Body of pancreas (tissue), 4 donors: ENCODE measurements at regions not wholly inside any gene's neighbourhood (a gene's known extent, or its start where the extent isn't known, plus 50 kb on each side); places are given as distances from the start of the nearest gene placed in this dataset.

Experiments used
- ATAC-seq: fragments of 150-250 bp; one replicate; pipeline ENCODE4 v1.9.1; 2016
- DNase-seq, 4 donors: peaks; one replicate each; pipeline ENCODE4 v3.0.0-alpha.2; 2019
- H3K27ac ChIP-seq, 4 donors: fragments of 200-600 bp; sonication (generic); 1 replicate in 3 of 4; 2 replicates in 1 of 4; pipeline versions ENCODE4 v1.5.1 to v1.6.1; 2016 to 2019; ENCODE audit warnings: mild to moderate bottlenecking in 1 of 4, mixed read lengths in 1 of 4, moderate library complexity in 1 of 4
- H3K27me3 ChIP-seq, 2 donors: fragments of 200-600 bp; sonication (generic); one replicate each; pipeline ENCODE4 v1.6.0; 2016; ENCODE audit warnings: mild to moderate bottlenecking in 1 of 2
- H3K36me3 ChIP-seq, 2 donors: fragments of 200-600 bp; sonication (generic); replicated peaks in 1 of 2; 2 replicates each; pipeline ENCODE4 v1.5.1; 2016; ENCODE audit warnings: low read depth in 2 of 2; ENCODE audit not compliant: insufficient read depth in 1 of 2
- H3K4me1 ChIP-seq: fragments of 200-600 bp; sonication (generic); one replicate; pipeline ENCODE4 v1.6.0; 2016
- H3K4me3 ChIP-seq, 2 donors: fragments of 200-600 bp; sonication (generic); 1 replicate in 1 of 2; 2 replicates in 1 of 2; pipeline ENCODE4 v1.5.1; 2016 to 2019
- H3K9me3 ChIP-seq, 3 donors: fragments of 200-600 bp; sonication (generic); 1 replicate in 2 of 3; 2 replicates in 1 of 3; pipeline ENCODE4 v1.5.1; 2016
- POLR2A ChIP-seq, 3 donors: fragments of 450-650 bp; IDR thresholded peaks; one replicate each; pipeline ENCODE4 v1.6.1; 2016; ENCODE audit warnings: antibody characterized with exemption in 3 of 3, mild to moderate bottlenecking in 2 of 3
- WGBS, 2 donors: methylation state at CpG; one replicate each; pipeline ENCODE4 v1.1.5; 2017; 5-methylcytosine and 5-hydroxymethylcytosine counted together
- intact Hi-C: fragments of 100-400 bp; cut with DNase I; formaldehyde crosslinking; loops from one replicate; pipeline ENCODE4 v1.15.1; 2023
- TF ChIP-seq, protein P1 (sequence below), 7 experiments: fragments of 450-650 bp in 4 of 7; fragments of 200-600 bp in 3 of 7; sonication (generic) in 3 of 7; IDR thresholded peaks; one replicate each; pipeline ENCODE4 v1.5.1; 2016 to 2019; ENCODE audit warnings: antibody characterized with exemption in 7 of 7

- TF ChIP-seq POLR2A (IDR thresholded peaks at IDR 0.05): no peak
- TF ChIP-seq, protein P1, sequence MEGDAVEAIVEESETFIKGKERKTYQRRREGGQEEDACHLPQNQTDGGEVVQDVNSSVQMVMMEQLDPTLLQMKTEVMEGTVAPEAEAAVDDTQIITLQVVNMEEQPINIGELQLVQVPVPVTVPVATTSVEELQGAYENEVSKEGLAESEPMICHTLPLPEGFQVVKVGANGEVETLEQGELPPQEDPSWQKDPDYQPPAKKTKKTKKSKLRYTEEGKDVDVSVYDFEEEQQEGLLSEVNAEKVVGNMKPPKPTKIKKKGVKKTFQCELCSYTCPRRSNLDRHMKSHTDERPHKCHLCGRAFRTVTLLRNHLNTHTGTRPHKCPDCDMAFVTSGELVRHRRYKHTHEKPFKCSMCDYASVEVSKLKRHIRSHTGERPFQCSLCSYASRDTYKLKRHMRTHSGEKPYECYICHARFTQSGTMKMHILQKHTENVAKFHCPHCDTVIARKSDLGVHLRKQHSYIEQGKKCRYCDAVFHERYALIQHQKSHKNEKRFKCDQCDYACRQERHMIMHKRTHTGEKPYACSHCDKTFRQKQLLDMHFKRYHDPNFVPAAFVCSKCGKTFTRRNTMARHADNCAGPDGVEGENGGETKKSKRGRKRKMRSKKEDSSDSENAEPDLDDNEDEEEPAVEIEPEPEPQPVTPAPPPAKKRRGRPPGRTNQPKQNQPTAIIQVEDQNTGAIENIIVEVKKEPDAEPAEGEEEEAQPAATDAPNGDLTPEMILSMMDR (IDR thresholded peaks at IDR 0.05): no peak
- intact Hi-C loops: no loop called here
- Histone ChIP-seq H3K36me3 (no peaks in the 10 kb centered on the region), H3K4me3 (no peak overlapping the region), H3K4me1 (peaks cover 3% of the 10 kb centered on the region), H3K9me3 (no peaks in the 10 kb centered on the region), H3K27ac (no peak overlapping the region), H3K27me3 (no peaks in the 10 kb centered on the region)
- no peak for DNase-seq
- WGBS, 2 donors: 47 to 53% methylated on average over 4 of the region's 4 CpGs
- no peak for ATAC-seq
Measured at GRCh38 chr13:97723655-97724054, 229.8 kb upstream of the IPO5 start.

DNA sequence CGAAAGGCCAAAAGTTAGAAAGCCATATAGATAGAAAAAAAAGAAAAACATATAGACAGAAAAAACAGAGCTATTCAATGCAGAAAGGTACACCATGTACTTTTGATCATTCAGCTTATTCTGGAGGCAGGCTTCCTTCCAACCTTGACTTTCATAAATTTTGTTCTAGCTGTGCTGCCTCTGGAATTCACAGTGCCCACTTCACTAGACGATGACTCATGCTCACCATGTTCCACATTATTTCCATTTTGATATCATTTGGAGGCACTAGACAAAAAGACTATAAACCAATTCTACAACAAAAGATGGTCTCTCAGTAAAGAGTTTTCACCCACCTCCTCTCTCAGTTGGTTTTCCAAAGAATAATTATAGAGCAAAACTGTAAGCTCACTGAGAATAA, 229.0 kb upstream of the IPO5 start:
- WGBS, 2 donors: 81 to 86% methylated on average over 2 of the region's 2 CpGs
- intact Hi-C loops: no loop called here
- DNase-seq (no peak), ATAC-seq (no peak)
- no peak overlapping the region for H3K4me3 ChIP-seq
- H3K27ac ChIP-seq: no peak overlapping the region
- H3K27me3 ChIP-seq: no peaks in the 10 kb centered on the region
- H3K36me3 ChIP-seq: no peaks in the 10 kb centered on the region
- no peaks in the 10 kb centered on the region for H3K9me3 ChIP-seq
- no peak for TF ChIP-seq POLR2A (IDR thresholded peaks at IDR 0.05)
- TF ChIP-seq, protein P1 (IDR thresholded peaks at IDR 0.05): no peak
- peaks cover 3% of the 10 kb centered on the region for H3K4me1 ChIP-seq

GRCh38 chr13:97726664-97727280, 226.7 kb upstream of the IPO5 start:
- no peaks in the 10 kb centered on the region for H3K36me3 ChIP-seq
- intact Hi-C loops: no loop called here
- no peak overlapping the region for H3K27ac ChIP-seq
- TF ChIP-seq, protein P1 (IDR thresholded peaks at IDR 0.05): no peak
- TF ChIP-seq POLR2A (IDR thresholded peaks at IDR 0.05): no peak
- no peak overlapping the region for H3K4me3 ChIP-seq
- ATAC-seq (no peak), DNase-seq (peak in 1 of 4 donors; percentile 17)
- peaks cover 3% of the 10 kb centered on the region for H3K4me1 ChIP-seq
- H3K27me3 ChIP-seq: no peaks in the 10 kb centered on the region
- WGBS, 2 donors: 52 to 59% methylated on average over 4 of the region's 4 CpGs
- no peaks in the 10 kb centered on the region for H3K9me3 ChIP-seq

DNA sequence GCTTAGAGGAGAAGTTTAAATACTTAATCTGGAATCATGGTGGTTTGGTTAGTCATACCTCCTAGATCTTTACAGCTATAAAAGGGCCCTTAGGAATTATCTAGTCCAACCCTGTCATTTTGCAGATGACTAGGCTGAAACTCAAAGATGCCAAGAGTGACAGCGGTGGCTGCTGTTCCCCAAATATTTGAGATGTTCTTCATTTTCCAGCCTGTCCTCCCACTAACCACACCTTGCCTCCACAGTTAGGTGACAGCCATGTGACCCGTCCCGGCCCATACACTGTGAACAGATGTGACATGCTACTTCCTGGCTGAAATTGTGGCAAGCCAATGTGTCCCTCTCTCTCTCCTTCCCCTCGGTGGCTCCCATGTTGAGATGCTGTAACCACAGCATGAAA, 225.5 kb upstream of the IPO5 start:
- TF ChIP-seq, protein P1 (IDR thresholded peaks at IDR 0.05): no peak
- TF ChIP-seq POLR2A (IDR thresholded peaks at IDR 0.05): no peak

DNA sequence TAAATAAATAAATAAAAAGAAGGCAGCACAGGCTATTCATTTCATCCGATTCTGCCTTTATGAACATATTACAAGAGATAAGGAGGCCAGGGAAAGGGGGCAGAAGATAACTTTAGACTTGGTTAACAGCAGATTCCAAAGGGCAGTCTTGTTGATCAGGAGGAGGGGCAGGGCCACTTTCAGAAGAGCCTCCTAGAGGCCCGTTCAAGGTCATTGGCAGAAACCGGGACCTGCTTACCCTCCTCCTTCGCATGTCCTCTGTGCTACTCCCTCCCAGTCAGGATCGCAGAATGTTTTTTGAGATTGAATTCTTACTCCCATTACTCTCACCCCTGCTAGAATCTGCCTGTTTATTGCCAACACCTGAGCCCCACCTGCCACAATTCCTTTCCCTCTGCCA, 217.0 kb upstream of the IPO5 start:
- Histone ChIP-seq H3K27me3 (no peaks in the 10 kb centered on the region), H3K27ac (no peak overlapping the region), H3K36me3 (no peaks in the 10 kb centered on the region), H3K4me1 (no peaks in the 10 kb centered on the region), H3K9me3 (no peaks in the 10 kb centered on the region), H3K4me3 (no peak overlapping the region)
- no peak for TF ChIP-seq POLR2A (IDR thresholded peaks at IDR 0.05)
- no peak for ATAC-seq
- 49 to 64% methylated on average over 5 of the region's 5 CpGs for WGBS, 2 donors
- intact Hi-C loops: no loop called here
- no peak for DNase-seq

More for the DNA sequence above, 225.5 kb upstream of the IPO5 start:
- Histone ChIP-seq H3K9me3 (no peaks in the 10 kb centered on the region), H3K4me3 (no peak overlapping the region), H3K4me1 (no peaks in the 10 kb centered on the region), H3K36me3 (no peaks in the 10 kb centered on the region), H3K27me3 (no peaks in the 10 kb centered on the region), H3K27ac (no peak overlapping the region)
- 83 to 86% methylated on average over 4 of the region's 4 CpGs for WGBS, 2 donors
- intact Hi-C loops: no loop called here
- ATAC-seq (no peak), DNase-seq (no peak)
